GM19025 (cell line): ENCODE measurements at regions not wholly inside any gene's neighbourhood (a gene's known extent, or its start where the extent isn't known, plus 50 kb on each side); places are given as distances from the start of the nearest gene placed in this dataset.

Experiments
- ATAC-seq: cut with Tn5 transposase; IDR thresholded peaks from one replicate; pipeline ENCODE4 v1.9.1; 2021; ENCODE audit warnings: mild to moderate bottlenecking, low read depth, moderate library complexity; ENCODE audit not compliant: unreplicated experiment

GRCh38 chr5:159632866-159633265 lies 283.4 kb upstream of the ADRA1B start:
- ATAC-seq, result no peak

GRCh38 chr5:159638481-159638880 lies 277.8 kb upstream of the ADRA1B start:
- ATAC-seq, result no peak

GRCh38 chr5:159638954-159639559 lies 277.2 kb upstream of the ADRA1B start:
- ATAC-seq, result no peak

- ATAC-seq, result no peak
These were observed 276.7 kb upstream of the ADRA1B start for GRCh38 chr5:159639590-159639989.

- no peak for ATAC-seq
These were observed 275.8 kb upstream of the ADRA1B start for GRCh38 chr5:159640446-159640845.

- ATAC-seq, result no peak
These were observed 275.4 kb upstream of the ADRA1B start for GRCh38 chr5:159640921-159641320.

GRCh38 chr5:159641371-159642039 lies 274.8 kb upstream of the ADRA1B start:
- ATAC-seq, result no peak

GRCh38 chr5:159642379-159642778 lies 273.9 kb upstream of the ADRA1B start:
- no peak for ATAC-seq

- ATAC-seq, result no peak
These were observed 272.2 kb upstream of the ADRA1B start for GRCh38 chr5:159644053-159644452.

GRCh38 chr5:159645179-159645846 lies 271.0 kb upstream of the ADRA1B start:
- ATAC-seq, result no peak

- ATAC-seq, result no peak
These were observed 265.5 kb upstream of the ADRA1B start for GRCh38 chr5:159650803-159651202.

GRCh38 chr5:159655757-159656409 lies 260.4 kb upstream of the ADRA1B start:
- no peak for ATAC-seq

- no peak for ATAC-seq
These were observed 259.0 kb upstream of the ADRA1B start for GRCh38 chr5:159657298-159657697.

- ATAC-seq, result no peak
These were observed 258.5 kb upstream of the ADRA1B start for GRCh38 chr5:159657771-159658170.

GRCh38 chr5:159658266-159658925 lies 257.9 kb upstream of the ADRA1B start:
- no peak for ATAC-seq

GRCh38 chr5:159660401-159660800 lies 255.9 kb upstream of the ADRA1B start:
- ATAC-seq, result no peak

- ATAC-seq, result no peak
These were observed 252.3 kb upstream of the ADRA1B start for GRCh38 chr5:159663986-159664385.

GRCh38 chr5:159667286-159667685 lies 249.0 kb upstream of the ADRA1B start:
- ATAC-seq, result no peak

- no peak for ATAC-seq
These were observed 247.7 kb upstream of the ADRA1B start for GRCh38 chr5:159668556-159668955.

GRCh38 chr5:159669559-159669958 lies 246.7 kb upstream of the ADRA1B start:
- ATAC-seq, result no peak

GRCh38 chr5:159671886-159672285 lies 244.4 kb upstream of the ADRA1B start:
- no peak for ATAC-seq
